CD4-positive, CD25-positive, alpha-beta regulatory T cell (primary cell): ENCODE measurements at regions not wholly inside any gene's neighbourhood (a gene's known extent, or its start where the extent isn't known, plus 50 kb on each side); places are given as distances from the start of the nearest gene placed in this dataset.

Experiments
- ATAC-seq, 2 donors: fragments of 150-1000 bp; cut with Tn5 transposase; one replicate each; pipeline ENCODE4 v1.10.0; 2021; ENCODE audit warnings: low read depth in 2 of 2, moderate number of reproducible peaks in 2 of 2, moderate library complexity in 1 of 2
- DNase-seq, 3 donors: peaks; one replicate each; pipeline versions ENCODE4 v3.0.0 to v3.0.0-alpha.2; 2012 to 2022; ENCODE audit warnings: mixed read lengths in 1 of 3
- H3K27ac ChIP-seq: one replicate; pipeline ENCODE4 v1.7.0; 2013; ENCODE audit warnings: mild to moderate bottlenecking, low read length; ENCODE audit not compliant: insufficient read depth, poor library complexity, severe bottlenecking
- H3K27me3 ChIP-seq: one replicate; pipeline ENCODE4 v1.7.0; 2013; ENCODE audit warnings: low read length; ENCODE audit not compliant: control insufficient read depth, insufficient read depth
- H3K36me3 ChIP-seq: one replicate; pipeline ENCODE4 v1.7.0; 2013; ENCODE audit warnings: mild to moderate bottlenecking, low read length, moderate library complexity; ENCODE audit not compliant: control insufficient read depth, insufficient read depth
- H3K4me1 ChIP-seq: 2 replicates; pipeline ENCODE4 v1.7.0; 2013; ENCODE audit warnings: mild to moderate bottlenecking, low read length; ENCODE audit not compliant: insufficient read depth, control insufficient read depth, poor library complexity, severe bottlenecking
- H3K4me3 ChIP-seq: one replicate; pipeline ENCODE4 v1.7.0; 2013; ENCODE audit warnings: low read depth, mild to moderate bottlenecking, low read length, moderate library complexity
- H3K9me3 ChIP-seq, 2 experiments: 1 replicate in 1 of 2; 2 replicates in 1 of 2; pipeline ENCODE4 v1.7.0; 2013; ENCODE audit warnings: low read length in 2 of 2, mild to moderate bottlenecking in 1 of 2, moderate library complexity in 1 of 2; ENCODE audit not compliant: control insufficient read depth in 2 of 2
- H3K27ac Mint-ChIP-seq, 3 donors: one replicate each; pipeline ENCODE4 v1.8.0; 2020 to 2022; ENCODE audit warnings: mild to moderate bottlenecking in 3 of 3, mixed read lengths in 3 of 3, moderate library complexity in 2 of 3
- H3K27me3 Mint-ChIP-seq: one replicate; pipeline ENCODE4 v1.8.0; 2022; ENCODE audit warnings: mild to moderate bottlenecking, mixed read lengths
- H3K36me3 Mint-ChIP-seq: one replicate; pipeline ENCODE4 v1.8.0; 2020; ENCODE audit warnings: mixed read lengths
- H3K4me1 Mint-ChIP-seq, 4 donors: one replicate each; pipeline ENCODE4 v1.8.0; 2020 to 2022; ENCODE audit warnings: mixed read lengths in 4 of 4, mild to moderate bottlenecking in 1 of 4
- H3K4me3 Mint-ChIP-seq, 4 donors: one replicate each; pipeline ENCODE4 v1.8.0; 2020 to 2022; ENCODE audit warnings: mild to moderate bottlenecking in 4 of 4, mixed read lengths in 4 of 4, moderate library complexity in 3 of 4
- H3K9me3 Mint-ChIP-seq, 7 donors: one replicate each; pipeline ENCODE4 v1.8.0; 2020 to 2022; ENCODE audit warnings: mixed read lengths in 7 of 7, mild to moderate bottlenecking in 3 of 7, moderate library complexity in 2 of 7

DNA sequence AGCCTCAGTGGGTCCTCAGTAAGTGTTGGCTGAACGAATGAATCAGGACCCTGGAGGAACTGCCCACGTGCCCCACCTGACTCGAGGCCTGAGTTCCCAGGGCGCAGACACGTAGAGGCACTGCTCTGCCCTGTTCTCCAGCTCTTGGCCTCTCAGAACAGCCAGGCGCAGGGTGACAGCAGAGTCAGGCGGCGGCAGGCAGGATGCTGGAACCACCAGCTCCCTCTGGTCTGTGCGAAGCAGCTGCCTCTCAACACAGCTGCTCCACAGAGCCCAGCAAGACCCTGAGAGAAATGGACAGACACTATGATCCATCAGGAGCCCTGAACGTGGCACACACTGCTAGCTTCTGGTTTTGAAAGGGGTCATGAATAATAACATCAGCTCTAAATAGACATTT is 53.1 kb upstream of the BCO1 start:
- Histone ChIP-seq H3K9me3 (no peaks in the 10 kb centered on the region), H3K36me3 (no peaks in the 10 kb centered on the region), H3K4me1 (no peaks in the 10 kb centered on the region), H3K4me3 (no peak overlapping the region), H3K27me3 (no peaks in the 10 kb centered on the region), H3K27ac (no peak overlapping the region)
- Mint-ChIP-seq H3K4me1 (no peaks in the 10 kb centered on the region), H3K4me3 (no peak overlapping the region), H3K9me3 (no peaks in the 10 kb centered on the region), H3K36me3 (no peaks in the 10 kb centered on the region), H3K27ac (no peak overlapping the region), H3K27me3 (peaks cover 5% of the 10 kb centered on the region)
- DNase-seq, result no peak
- no peak for ATAC-seq

DNA sequence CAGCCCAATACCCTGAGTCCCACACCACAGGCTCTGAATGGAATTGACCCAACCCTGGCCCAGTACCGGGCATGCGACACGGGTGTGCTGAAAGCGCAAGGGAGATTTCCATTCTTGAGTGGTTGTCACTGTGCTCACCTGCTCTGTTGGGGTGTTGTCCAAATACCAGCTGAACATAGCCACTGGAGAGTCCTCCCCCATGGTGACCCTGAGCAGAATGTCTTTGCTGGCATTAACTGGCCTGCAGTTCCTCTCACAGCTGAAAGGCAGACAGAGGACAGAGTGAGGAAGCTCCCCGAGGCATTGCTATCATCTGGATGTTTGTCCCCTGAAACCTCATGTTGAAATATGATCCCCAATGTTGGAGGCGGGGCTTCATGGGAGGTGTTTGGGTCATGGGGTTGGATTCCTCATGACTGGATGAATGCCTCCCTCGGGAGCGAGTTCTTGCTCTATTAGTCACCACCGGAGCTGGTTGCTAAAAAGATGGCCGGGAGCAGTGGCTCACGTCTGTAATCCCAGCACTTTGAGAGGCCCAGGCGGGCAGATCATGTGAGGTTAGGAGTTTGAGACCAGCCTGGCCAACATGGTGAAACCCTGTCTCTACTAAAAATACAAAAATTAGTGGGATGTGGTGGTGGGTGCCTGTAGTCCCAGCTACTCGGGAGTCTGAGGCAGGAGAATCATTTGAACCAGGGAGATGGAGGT is 57.3 kb upstream of the BCO1 start:
- H3K9me3 Mint-ChIP-seq, result no peaks in the 10 kb centered on the region
- H3K4me3 Mint-ChIP-seq, result no peak overlapping the region
- no peaks in the 10 kb centered on the region for H3K36me3 Mint-ChIP-seq

DNA sequence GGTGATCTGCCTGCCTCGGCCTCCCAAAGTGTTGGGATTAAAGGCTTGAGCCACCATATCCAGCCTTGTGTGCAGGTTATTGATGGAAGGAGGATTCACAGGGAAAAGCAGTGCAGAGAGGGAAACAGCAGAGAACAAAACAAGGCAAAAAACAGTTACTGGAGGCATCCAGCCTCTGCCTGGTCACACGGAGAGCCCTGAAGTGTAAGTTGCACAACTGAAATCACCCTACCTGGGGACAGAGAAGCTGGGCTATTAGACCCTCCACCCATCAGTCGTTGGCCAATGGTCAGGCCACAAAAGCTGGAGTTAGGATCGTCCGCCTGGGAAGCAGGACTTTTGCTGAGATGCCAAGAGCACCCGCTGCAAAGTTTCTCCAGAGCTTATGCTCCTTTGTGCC is 57.9 kb upstream of the BCO1 start:
- Histone ChIP-seq H3K27ac (no peak overlapping the region), H3K27me3 (no peaks in the 10 kb centered on the region), H3K9me3 (no peaks in the 10 kb centered on the region), H3K36me3 (no peaks in the 10 kb centered on the region), H3K4me1 (no peaks in the 10 kb centered on the region), H3K4me3 (no peak overlapping the region)
- no peak overlapping the region for H3K27ac Mint-ChIP-seq
- no peak for ATAC-seq
- H3K4me3 Mint-ChIP-seq, result no peak overlapping the region
- no peaks in the 10 kb centered on the region for H3K9me3 Mint-ChIP-seq
- no peak for DNase-seq
- no peaks in the 10 kb centered on the region for H3K4me1 Mint-ChIP-seq
- H3K27me3 Mint-ChIP-seq, result peaks cover 4% of the 10 kb centered on the region
- H3K36me3 Mint-ChIP-seq, result no peaks in the 10 kb centered on the region

More for the DNA sequence above, 57.3 kb upstream of the BCO1 start:
- Histone ChIP-seq H3K9me3 (no peaks in the 10 kb centered on the region), H3K4me3 (no peak overlapping the region), H3K4me1 (no peaks in the 10 kb centered on the region), H3K27ac (no peak overlapping the region), H3K36me3 (no peaks in the 10 kb centered on the region), H3K27me3 (no peaks in the 10 kb centered on the region)
- H3K27ac Mint-ChIP-seq, result no peak overlapping the region
- DNase-seq (no peak), ATAC-seq (no peak)
- H3K4me1 Mint-ChIP-seq, result no peaks in the 10 kb centered on the region
- peaks cover 4% of the 10 kb centered on the region for H3K27me3 Mint-ChIP-seq

DNA sequence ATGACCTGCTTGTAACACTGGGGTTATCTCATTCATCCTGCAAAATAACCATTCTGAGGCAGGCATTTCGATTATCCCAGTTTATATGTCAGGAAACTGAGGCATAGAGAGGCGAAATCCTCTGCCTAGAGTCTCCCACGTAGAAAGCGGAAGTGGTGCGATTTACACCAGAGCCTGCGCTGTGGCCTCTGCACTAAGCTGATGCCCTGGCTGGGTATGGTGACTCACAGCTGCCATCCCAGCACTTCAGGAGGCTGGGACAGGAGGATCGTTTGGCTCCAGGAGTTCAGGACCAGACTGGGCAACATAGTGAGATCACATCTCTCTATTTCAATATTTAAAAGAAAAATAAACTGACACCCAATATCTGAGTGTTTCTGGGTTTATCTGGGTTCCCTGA is 59.3 kb upstream of the BCO1 start:
- H3K4me3 ChIP-seq, result no peak overlapping the region
- no peak for ATAC-seq
- no peak overlapping the region for H3K4me3 Mint-ChIP-seq
- H3K4me1 ChIP-seq, result no peaks in the 10 kb centered on the region
- peaks cover 4% of the 10 kb centered on the region for H3K27me3 Mint-ChIP-seq
- no peak overlapping the region for H3K27ac ChIP-seq
- no peaks in the 10 kb centered on the region for H3K36me3 ChIP-seq
- DNase-seq, result no peak
- no peaks in the 10 kb centered on the region for H3K9me3 ChIP-seq
- no peaks in the 10 kb centered on the region for H3K36me3 Mint-ChIP-seq
- H3K9me3 Mint-ChIP-seq, result peaks cover 0 to 1% (median 0%) of the 10 kb centered on the region in 7 donors
- no peaks in the 10 kb centered on the region for H3K4me1 Mint-ChIP-seq
- peak overlapping the region in 1 of 3 donors; percentile 38 for H3K27ac Mint-ChIP-seq
- H3K27me3 ChIP-seq, result no peaks in the 10 kb centered on the region

DNA sequence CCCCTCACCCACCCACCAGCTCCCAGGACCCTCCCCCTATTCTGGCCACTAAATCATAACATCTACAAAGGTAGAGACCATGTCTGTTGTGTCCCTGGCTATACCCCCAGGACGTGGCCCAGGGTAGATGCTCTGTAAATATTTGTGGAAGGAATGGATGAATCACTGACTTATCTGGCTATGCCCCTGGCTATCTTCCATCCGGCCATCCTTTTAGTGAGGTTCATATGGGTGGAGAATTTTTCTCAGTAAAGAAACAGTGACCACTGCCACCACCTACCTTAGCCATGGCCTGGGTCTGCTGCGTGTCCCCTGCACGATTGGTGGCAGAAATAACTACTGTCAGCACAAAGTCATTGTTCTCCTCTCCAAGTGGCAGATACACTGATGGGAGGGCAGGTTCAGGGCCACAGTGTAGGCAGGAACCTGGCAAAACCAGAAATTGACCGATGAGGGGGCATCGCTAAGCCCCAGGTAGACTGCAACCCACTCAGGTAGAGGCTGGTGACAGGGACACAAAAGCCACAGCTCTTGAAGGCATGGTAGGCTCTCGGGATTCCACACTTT is 63.1 kb upstream of the BCO1 start:
- H3K27me3 Mint-ChIP-seq, result peaks cover 8% of the 10 kb centered on the region
- no peaks in the 10 kb centered on the region for H3K36me3 Mint-ChIP-seq
- H3K27ac Mint-ChIP-seq, result no peak overlapping the region
- H3K4me3 Mint-ChIP-seq, result no peak overlapping the region
- H3K27ac ChIP-seq, result no peak overlapping the region
- no peak for ATAC-seq
- no peaks in the 10 kb centered on the region for H3K4me1 Mint-ChIP-seq
- no peaks in the 10 kb centered on the region for H3K9me3 ChIP-seq
- H3K4me3 ChIP-seq, result no peak overlapping the region
- H3K4me1 ChIP-seq, result no peaks in the 10 kb centered on the region
- no peaks in the 10 kb centered on the region for H3K27me3 ChIP-seq
- peaks cover 0 to 2% (median 0%) of the 10 kb centered on the region in 7 donors for H3K9me3 Mint-ChIP-seq
- H3K36me3 ChIP-seq, result no peaks in the 10 kb centered on the region
- no peak for DNase-seq

DNA sequence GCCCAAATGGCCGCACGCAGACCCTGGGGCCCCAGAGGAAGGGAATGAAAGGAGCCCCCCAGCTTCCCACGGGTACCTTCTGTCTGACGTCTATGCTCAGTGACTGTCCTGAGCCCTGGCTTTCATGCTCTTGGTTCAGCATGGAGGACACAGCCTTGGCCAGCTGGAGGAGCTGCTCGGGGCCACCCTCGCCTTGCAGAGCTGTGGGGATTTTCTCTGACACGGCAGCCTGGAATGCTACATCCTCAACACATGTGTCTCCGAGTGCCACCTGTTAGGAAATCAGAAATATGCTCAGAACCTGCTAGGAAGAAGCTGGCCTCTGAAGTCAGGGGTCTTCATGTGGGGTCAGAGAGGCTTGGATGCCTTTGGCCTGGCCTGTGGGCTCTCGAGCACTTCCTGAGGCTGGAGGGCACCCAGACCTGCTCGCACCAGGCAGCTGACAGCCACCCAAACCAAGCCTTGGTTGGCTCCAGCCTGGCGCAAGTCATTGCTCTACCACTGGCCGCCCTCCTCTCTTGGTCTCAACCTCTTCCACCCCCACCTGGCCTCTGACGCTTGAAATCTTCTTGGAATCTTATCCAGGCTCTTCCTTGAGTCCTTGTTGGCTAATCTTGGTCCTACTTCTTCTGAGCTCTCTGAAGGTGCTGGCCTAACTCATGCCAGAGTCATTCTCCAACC is 63.7 kb upstream of the BCO1 start:
- peaks cover 0 to 2% (median 0%) of the 10 kb centered on the region in 7 donors for H3K9me3 Mint-ChIP-seq
- H3K4me1 Mint-ChIP-seq, result no peaks in the 10 kb centered on the region
- peaks cover 8% of the 10 kb centered on the region for H3K27me3 Mint-ChIP-seq
- Histone ChIP-seq H3K27me3 (no peaks in the 10 kb centered on the region), H3K36me3 (no peaks in the 10 kb centered on the region), H3K4me3 (no peak overlapping the region), H3K27ac (no peak overlapping the region), H3K9me3 (no peaks in the 10 kb centered on the region), H3K4me1 (no peaks in the 10 kb centered on the region)
- no peak overlapping the region for H3K4me3 Mint-ChIP-seq
- H3K36me3 Mint-ChIP-seq, result no peaks in the 10 kb centered on the region
- H3K27ac Mint-ChIP-seq, result no peak overlapping the region
- no peak for DNase-seq
- no peak for ATAC-seq

DNA sequence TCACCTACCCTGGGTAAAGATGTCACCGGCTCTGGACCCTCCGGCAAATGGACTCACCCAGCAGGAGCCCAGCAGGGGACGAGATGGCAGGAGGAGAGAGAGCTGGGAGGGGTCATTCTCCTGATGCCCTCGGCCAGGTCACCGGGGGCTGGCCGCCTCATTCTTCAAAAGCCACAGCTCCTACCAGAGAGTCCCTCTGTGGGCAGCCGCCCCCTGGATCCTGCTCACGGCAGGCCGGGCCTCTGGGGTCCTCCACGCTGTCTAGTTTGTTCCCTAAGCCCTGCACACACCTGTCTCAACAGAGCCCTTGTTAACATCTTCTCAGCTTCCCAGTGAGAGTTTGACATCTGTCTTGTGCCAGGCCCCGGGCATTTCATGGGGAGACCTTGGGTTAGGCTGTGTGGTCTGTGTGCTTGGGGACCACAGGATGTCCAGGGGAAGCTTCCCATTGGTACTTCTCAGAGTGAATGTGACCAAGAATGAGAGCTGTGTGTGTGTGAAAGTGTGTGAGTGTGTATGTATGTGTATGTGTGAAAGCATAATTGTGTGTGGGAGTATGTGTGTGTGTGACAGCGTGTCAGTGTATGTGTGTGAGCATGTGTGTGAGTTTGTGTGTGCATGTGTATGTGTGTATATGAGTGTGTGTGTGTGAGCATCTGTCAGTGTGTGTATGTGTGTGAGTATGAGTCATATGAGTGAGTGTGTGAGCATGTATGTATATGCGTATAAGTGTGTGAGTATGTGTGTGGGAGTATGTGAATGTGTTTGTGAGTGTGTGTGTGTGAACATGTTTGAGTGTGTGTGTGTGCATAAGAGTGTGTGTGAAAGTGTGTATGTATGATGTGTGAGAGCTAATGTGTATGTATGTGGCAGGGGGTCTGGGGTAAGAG is 65.5 kb upstream of the BCO1 start:
- no peaks in the 10 kb centered on the region for H3K4me1 ChIP-seq
- H3K27me3 ChIP-seq, result no peaks in the 10 kb centered on the region
- no peak overlapping the region for H3K27ac ChIP-seq
- Mint-ChIP-seq H3K27me3 (peaks cover 4% of the 10 kb centered on the region), H3K9me3 (peaks cover 0 to 3% (median 0%) of the 10 kb centered on the region in 7 donors), H3K36me3 (no peaks in the 10 kb centered on the region), H3K4me3 (no peak overlapping the region), H3K27ac (no peak overlapping the region), H3K4me1 (no peaks in the 10 kb centered on the region)
- no peak overlapping the region for H3K4me3 ChIP-seq
- DNase-seq (no peak), ATAC-seq (no peak)
- H3K9me3 ChIP-seq, result no peaks in the 10 kb centered on the region
- no peaks in the 10 kb centered on the region for H3K36me3 ChIP-seq
